ENCODE measurements at regions not wholly inside any gene's neighbourhood (a gene's known extent, or its start where the extent isn't known, plus 50 kb on each side); places are given as distances from the start of the nearest gene placed in this dataset.
A peak's percentile ranks its signal among the peaks of the same experiment; 100 is the strongest.

GRCh38 chr1:207243442-207244408, 77.8 kb upstream of the CD55 start:
- Histone ChIP-seq H3K4ac (ENCODE audit: low read depth, low read length) (peak overlapping the region; percentile 89), H3K4me2 (ENCODE audit: low read depth, low read length) (peak overlapping the region; percentile 64), H3K36me3 (ENCODE audit: control insufficient read depth, insufficient read depth, low read length) (no peaks in the 10 kb centered on the region), H3K27me3 (ENCODE audit: control insufficient read depth, insufficient read depth, low read length) (no peaks in the 10 kb centered on the region), H3K18ac (ENCODE audit: low read depth, low read length) (peak overlapping the region; percentile 84), H3K79me1 (ENCODE audit: low read depth in 1 of 2, low read length in 2 of 2) (no peaks in the 10 kb centered on the region), H2BK5ac (ENCODE audit: low read depth, low read length, poor library complexity, severe bottlenecking) (peak overlapping the region; percentile 91), H4K91ac (ENCODE audit: insufficient read depth, low read depth, low read length) (peak overlapping the region; percentile 74), H2BK15ac (ENCODE audit: low read depth, low read length) (0 out of 3 replicates have a peak overlapping the region, but pooled peaks have one; percentile 27), H3K4me1 (ENCODE audit: control insufficient read depth, insufficient read depth, low read length) (peaks cover 16% of the 10 kb centered on the region), H3K56ac (ENCODE audit: extremely low read depth, insufficient read depth, low read length) (peak overlapping the region; percentile 62; the same call in 1 of the 2 replicates), H2AK9ac (replicated peaks; ENCODE audit: low read depth, low read length, poor library complexity) (peak overlapping the region; percentile 86), H2AFZ (replicated peaks; ENCODE audit: low read length, poor library complexity) (peak overlapping the region; percentile 80), H3K23ac (ENCODE audit: low read depth, low read length) (peak overlapping the region; percentile 87), H3K27ac (ENCODE audit: insufficient read depth, low read length) (peak overlapping the region; percentile 88), H2BK120ac (ENCODE audit: low read depth, low read length) (peak overlapping the region; percentile 97), H3K9me3 (ENCODE audit: control insufficient read depth, insufficient read depth, low read length) (no peaks in the 10 kb centered on the region), H4K8ac (ENCODE audit: low read depth in 2 of 2, low read length in 2 of 2) (peak overlapping the region; percentile 70 to 76; a peak in 3 of 4 replicates), H3K4me3 (ENCODE audit: insufficient read depth, low read depth, low read length) (no peak overlapping the region), H2AK5ac (ENCODE audit: low read depth, low read length) (peak overlapping the region; percentile 31; the same call in 1 of the 2 replicates), H2BK20ac (ENCODE audit: low read depth, low read length) (peak overlapping the region; percentile 90), H3K9me1 (ENCODE audit: insufficient read depth, low read length) (peaks cover 16% of the 10 kb centered on the region; the same call in 1 of the 2 replicates), H4K20me1 (ENCODE audit: insufficient read depth, low read length) (no peaks in the 10 kb centered on the region), H3K9ac (ENCODE audit: low read depth, low read length) (peak overlapping the region; percentile 5), H4K5ac (ENCODE audit: low read depth, low read length) (peak overlapping the region; percentile 68), H3K14ac (replicated peaks; ENCODE audit: low read depth, low read length) (peak overlapping the region; percentile 57)
- no TSS peak for BruUV-seq (replicated peaks)
- dilution Hi-C loops (cut with HindIII; ENCODE audit: low sequenced_read_pairs, unreplicated experiment) (no loop called here), intact Hi-C loops (cut with micrococcal nuclease) (loop anchor here (2.0 to 5.0 kb wide), 4 partner anchors 44 to 149 kb away; no protein-coding TSS in a partner anchor), in situ Hi-C loops (cut with MboI; ENCODE audit: low sequenced_read_pairs) (no loop called here)
- TF ChIP-seq FOS (IDR thresholded peaks at IDR 0.05; ENCODE audit: low read depth, low read length) (no peak), CEBPB (IDR thresholded peaks at IDR 0.05; ENCODE audit: low read depth, low read length) (no peak), NFE2L2 (IDR thresholded peaks at IDR 0.05; ENCODE audit: low read depth, low read length) (no peak), SMC3 (IDR thresholded peaks at IDR 0.05; ENCODE audit: low read depth, low read length) (no peak), RFX5 (IDR thresholded peaks at IDR 0.05; ENCODE audit: low read depth, low read length) (no peak), MAZ (IDR thresholded peaks at IDR 0.05; ENCODE audit: borderline replicate concordance, low read depth, low read length) (no peak), MXI1 (IDR thresholded peaks at IDR 0.05; ENCODE audit: borderline replicate concordance, low read depth, low read length) (no peak), RCOR1 (IDR thresholded peaks at IDR 0.05; ENCODE audit: insufficient replicate concordance, low read length) (no peak), CTCF (conservative IDR thresholded peaks at IDR 0.05; ENCODE audit: low read depth, low read length) (no peak), POLR2A (IDR thresholded peaks at IDR 0.05; ENCODE audit: low read depth, low read length) (no peak), MAFK (IDR thresholded peaks at IDR 0.05; ENCODE audit: low read depth, low read length) (no peak), CHD1 (IDR thresholded peaks at IDR 0.05; ENCODE audit: low read depth, low read length) (no peak)
- TF ChIP-seq, protein P1, sequence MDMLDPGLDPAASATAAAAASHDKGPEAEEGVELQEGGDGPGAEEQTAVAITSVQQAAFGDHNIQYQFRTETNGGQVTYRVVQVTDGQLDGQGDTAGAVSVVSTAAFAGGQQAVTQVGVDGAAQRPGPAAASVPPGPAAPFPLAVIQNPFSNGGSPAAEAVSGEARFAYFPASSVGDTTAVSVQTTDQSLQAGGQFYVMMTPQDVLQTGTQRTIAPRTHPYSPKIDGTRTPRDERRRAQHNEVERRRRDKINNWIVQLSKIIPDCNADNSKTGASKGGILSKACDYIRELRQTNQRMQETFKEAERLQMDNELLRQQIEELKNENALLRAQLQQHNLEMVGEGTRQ (IDR thresholded peaks at IDR 0.05; ENCODE audit: low read depth, low read length): no peak
- POLR2A ChIA-PET (ENCODE audit: unreplicated experiment): no interaction called here
- ATAC-seq (ENCODE audit: low read depth) (peak; percentile 81), DNase-seq (peak; percentile 59)
- CTCF ChIA-PET: interaction anchor here (0.6 kb wide), 1 partner anchor 60 kb away, joined by 3 read pairs; no protein-coding TSS in a partner anchor
- WGBS, 2 experiments (ENCODE audit: extremely low coverage in 2 of 2, insufficient read length in 1 of 2): 17% methylated on average over 1 of the region's 8 CpGs; no CpG with 5 or more reads in 1 of the 2 experiments
